Peyer's patch (tissue), 4 donors: ENCODE measurements at regions not wholly inside any gene's neighbourhood (a gene's known extent, or its start where the extent isn't known, plus 50 kb on each side); places are given as distances from the start of the nearest gene placed in this dataset.

ENCODE experiments used
- POLR2A ChIP-seq, 2 donors: fragments of 450-650 bp; IDR thresholded peaks; one replicate each; pipeline ENCODE4 v1.5.1; 2017; ENCODE audit warnings: antibody characterized with exemption in 2 of 2, mild to moderate bottlenecking in 2 of 2, moderate library complexity in 2 of 2
- TF ChIP-seq, protein P1 (sequence below), 6 experiments: fragments of 450-650 bp in 4 of 6; fragments of 200-600 bp in 2 of 6; sonication (generic) in 1 of 6; IDR thresholded peaks; one replicate each; pipeline ENCODE4 v1.5.1; 2017 to 2019; ENCODE audit warnings: antibody characterized with exemption in 6 of 6, mild to moderate bottlenecking in 3 of 6, moderate library complexity in 1 of 6

DNA sequence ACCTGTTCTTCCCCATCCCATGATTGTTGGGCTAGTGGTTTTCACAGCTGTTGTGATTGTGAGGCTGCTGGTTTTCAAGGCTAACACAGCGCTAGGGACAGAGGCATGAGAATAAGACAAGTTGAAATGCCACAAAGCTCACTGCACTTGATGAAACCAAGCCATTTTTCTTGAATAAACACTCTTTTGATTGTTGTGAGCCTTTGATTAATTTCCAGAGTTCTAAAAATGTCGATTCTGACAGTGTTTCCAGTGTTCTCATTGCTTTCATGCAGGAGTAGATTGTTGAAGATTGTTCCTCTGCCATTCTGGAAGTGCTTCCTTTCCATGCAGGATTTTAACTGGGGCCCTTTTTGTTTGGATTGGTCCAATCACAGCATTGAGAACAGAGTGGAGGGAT is 134.9 kb upstream of the GRIK3 start:
- no peak for TF ChIP-seq POLR2A (IDR thresholded peaks at IDR 0.05)
- TF ChIP-seq, protein P1, sequence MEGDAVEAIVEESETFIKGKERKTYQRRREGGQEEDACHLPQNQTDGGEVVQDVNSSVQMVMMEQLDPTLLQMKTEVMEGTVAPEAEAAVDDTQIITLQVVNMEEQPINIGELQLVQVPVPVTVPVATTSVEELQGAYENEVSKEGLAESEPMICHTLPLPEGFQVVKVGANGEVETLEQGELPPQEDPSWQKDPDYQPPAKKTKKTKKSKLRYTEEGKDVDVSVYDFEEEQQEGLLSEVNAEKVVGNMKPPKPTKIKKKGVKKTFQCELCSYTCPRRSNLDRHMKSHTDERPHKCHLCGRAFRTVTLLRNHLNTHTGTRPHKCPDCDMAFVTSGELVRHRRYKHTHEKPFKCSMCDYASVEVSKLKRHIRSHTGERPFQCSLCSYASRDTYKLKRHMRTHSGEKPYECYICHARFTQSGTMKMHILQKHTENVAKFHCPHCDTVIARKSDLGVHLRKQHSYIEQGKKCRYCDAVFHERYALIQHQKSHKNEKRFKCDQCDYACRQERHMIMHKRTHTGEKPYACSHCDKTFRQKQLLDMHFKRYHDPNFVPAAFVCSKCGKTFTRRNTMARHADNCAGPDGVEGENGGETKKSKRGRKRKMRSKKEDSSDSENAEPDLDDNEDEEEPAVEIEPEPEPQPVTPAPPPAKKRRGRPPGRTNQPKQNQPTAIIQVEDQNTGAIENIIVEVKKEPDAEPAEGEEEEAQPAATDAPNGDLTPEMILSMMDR (IDR thresholded peaks at IDR 0.05): no peak
